HEK293 (cell line): ENCODE measurements at regions not wholly inside any gene's neighbourhood (a gene's known extent, or its start where the extent isn't known, plus 50 kb on each side); places are given as distances from the start of the nearest gene placed in this dataset.

Source experiments
- OVOL3 ChIP-seq: fragments of 450-650 bp; formaldehyde crosslinking; IDR thresholded peaks from 2 replicates; pipeline ENCODE4 v1.5.1; 2016; ENCODE audit warnings: missing biosample characterization, missing genetic modification characterization
- SP2 ChIP-seq: fragments of 450-650 bp; formaldehyde crosslinking; IDR thresholded peaks from 2 replicates; pipeline ENCODE4 v1.5.1; 2016; ENCODE audit warnings: missing biosample characterization, missing genetic modification characterization
- TCF7L2 ChIP-seq: IDR thresholded peaks from 2 replicates; pipeline ENCODE4 v1.6.1; 2011; ENCODE audit warnings: low read depth, mild to moderate bottlenecking, inconsistent platforms, low read length, moderate library complexity, borderline replicate concordance
- YY1 ChIP-seq: fragments of 450-650 bp; formaldehyde crosslinking; IDR thresholded peaks from 2 replicates; pipeline ENCODE4 v1.5.1; 2018; ENCODE audit warnings: missing biosample characterization, missing genetic modification characterization
- ZNF138 ChIP-seq: fragments of 450-650 bp; formaldehyde crosslinking; IDR thresholded peaks from 2 replicates; pipeline ENCODE4 v1.5.1; 2016; ENCODE audit warnings: missing biosample characterization, missing genetic modification characterization, borderline replicate concordance
- ZNF366 ChIP-seq: fragments of 450-650 bp; formaldehyde crosslinking; conservative IDR thresholded peaks from 2 replicates; pipeline ENCODE4 v1.5.1; 2016; ENCODE audit warnings: missing biosample characterization, missing genetic modification characterization
- ZNF560 ChIP-seq: fragments of 450-650 bp; formaldehyde crosslinking; IDR thresholded peaks from 2 replicates; pipeline ENCODE4 v1.5.1; 2017; ENCODE audit warnings: missing biosample characterization, missing genetic modification characterization, borderline replicate concordance
- TF ChIP-seq, protein P1 (sequence below): fragments of 450-650 bp; formaldehyde crosslinking; IDR thresholded peaks from 2 replicates; pipeline ENCODE4 v1.5.1; 2016; ENCODE audit warnings: missing biosample characterization, missing genetic modification characterization
- TF ChIP-seq, protein P2 (sequence below): fragments of 450-650 bp; formaldehyde crosslinking; IDR thresholded peaks from 2 replicates; pipeline ENCODE4 v1.5.1; 2016; ENCODE audit warnings: missing biosample characterization, missing genetic modification characterization, low read depth
- TF ChIP-seq, protein P3 (sequence below): fragments of 450-650 bp; formaldehyde crosslinking; optimal IDR thresholded peaks from 2 replicates; pipeline ENCODE3; 2016; ENCODE audit warnings: missing biosample characterization, mild to moderate bottlenecking, missing genetic modification characterization

DNA sequence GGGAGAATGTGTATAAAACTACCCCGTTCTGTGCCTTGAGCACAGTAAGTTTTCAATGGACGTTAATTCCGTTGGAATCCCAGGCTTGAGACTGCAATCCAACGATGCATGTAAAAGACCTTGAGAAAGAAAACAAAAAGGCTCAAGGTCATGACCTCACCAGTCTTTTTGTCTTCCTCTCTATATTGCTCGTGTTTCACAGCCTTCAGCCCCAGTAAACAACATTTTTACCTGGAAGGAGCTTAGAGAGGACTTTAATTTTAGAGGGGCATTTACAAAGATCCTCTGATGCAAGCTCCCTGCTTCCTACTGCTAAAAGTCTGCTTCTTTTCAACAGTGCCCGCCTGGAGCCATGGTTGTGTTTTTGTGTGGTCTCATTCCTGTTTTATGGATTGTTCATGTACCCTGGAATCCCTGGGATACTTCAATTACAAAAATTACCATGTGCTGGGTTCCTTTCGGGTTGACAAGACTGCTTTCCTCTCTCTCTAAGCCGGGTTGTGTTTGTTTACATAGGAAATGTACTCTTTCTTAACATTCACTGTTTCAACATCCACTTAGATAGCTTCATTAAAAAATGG is 320.1 kb upstream of the NFE2L3 start:
- TF ChIP-seq SP2 (no peak), OVOL3 (no peak), ZNF560 (tag by site-specific recombination) (no peak), TCF7L2 (no peak), ZNF138 (no peak), ZNF366 (tag by site-specific recombination) (no peak), YY1 (tag by site-specific recombination) (no peak)
- TF ChIP-seq, protein P1, sequence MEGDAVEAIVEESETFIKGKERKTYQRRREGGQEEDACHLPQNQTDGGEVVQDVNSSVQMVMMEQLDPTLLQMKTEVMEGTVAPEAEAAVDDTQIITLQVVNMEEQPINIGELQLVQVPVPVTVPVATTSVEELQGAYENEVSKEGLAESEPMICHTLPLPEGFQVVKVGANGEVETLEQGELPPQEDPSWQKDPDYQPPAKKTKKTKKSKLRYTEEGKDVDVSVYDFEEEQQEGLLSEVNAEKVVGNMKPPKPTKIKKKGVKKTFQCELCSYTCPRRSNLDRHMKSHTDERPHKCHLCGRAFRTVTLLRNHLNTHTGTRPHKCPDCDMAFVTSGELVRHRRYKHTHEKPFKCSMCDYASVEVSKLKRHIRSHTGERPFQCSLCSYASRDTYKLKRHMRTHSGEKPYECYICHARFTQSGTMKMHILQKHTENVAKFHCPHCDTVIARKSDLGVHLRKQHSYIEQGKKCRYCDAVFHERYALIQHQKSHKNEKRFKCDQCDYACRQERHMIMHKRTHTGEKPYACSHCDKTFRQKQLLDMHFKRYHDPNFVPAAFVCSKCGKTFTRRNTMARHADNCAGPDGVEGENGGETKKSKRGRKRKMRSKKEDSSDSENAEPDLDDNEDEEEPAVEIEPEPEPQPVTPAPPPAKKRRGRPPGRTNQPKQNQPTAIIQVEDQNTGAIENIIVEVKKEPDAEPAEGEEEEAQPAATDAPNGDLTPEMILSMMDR = no peak
- TF ChIP-seq, protein P2, sequence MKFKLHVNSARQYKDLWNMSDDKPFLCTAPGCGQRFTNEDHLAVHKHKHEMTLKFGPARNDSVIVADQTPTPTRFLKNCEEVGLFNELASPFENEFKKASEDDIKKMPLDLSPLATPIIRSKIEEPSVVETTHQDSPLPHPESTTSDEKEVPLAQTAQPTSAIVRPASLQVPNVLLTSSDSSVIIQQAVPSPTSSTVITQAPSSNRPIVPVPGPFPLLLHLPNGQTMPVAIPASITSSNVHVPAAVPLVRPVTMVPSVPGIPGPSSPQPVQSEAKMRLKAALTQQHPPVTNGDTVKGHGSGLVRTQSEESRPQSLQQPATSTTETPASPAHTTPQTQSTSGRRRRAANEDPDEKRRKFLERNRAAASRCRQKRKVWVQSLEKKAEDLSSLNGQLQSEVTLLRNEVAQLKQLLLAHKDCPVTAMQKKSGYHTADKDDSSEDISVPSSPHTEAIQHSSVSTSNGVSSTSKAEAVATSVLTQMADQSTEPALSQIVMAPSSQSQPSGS (tag by site-specific recombination) = no peak
- TF ChIP-seq, protein P3, sequence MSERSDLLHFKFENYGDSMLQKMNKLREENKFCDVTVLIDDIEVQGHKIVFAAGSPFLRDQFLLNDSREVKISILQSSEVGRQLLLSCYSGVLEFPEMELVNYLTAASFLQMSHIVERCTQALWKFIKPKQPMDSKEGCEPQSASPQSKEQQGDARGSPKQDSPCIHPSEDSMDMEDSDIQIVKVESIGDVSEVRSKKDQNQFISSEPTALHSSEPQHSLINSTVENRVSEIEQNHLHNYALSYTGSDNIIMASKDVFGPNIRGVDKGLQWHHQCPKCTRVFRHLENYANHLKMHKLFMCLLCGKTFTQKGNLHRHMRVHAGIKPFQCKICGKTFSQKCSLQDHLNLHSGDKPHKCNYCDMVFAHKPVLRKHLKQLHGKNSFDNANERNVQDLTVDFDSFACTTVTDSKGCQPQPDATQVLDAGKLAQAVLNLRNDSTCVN (tag by site-specific recombination) = no peak
